ENCODE measurements at regions not wholly inside any gene's neighbourhood (a gene's known extent, or its start where the extent isn't known, plus 50 kb on each side); places are given as distances from the start of the nearest gene placed in this dataset.
"Not testable (repeated sequence)": the region's sequence is repeated elsewhere in the genome, so short reads cannot be mapped to it uniquely, and the experiment has no call there.

DNA sequence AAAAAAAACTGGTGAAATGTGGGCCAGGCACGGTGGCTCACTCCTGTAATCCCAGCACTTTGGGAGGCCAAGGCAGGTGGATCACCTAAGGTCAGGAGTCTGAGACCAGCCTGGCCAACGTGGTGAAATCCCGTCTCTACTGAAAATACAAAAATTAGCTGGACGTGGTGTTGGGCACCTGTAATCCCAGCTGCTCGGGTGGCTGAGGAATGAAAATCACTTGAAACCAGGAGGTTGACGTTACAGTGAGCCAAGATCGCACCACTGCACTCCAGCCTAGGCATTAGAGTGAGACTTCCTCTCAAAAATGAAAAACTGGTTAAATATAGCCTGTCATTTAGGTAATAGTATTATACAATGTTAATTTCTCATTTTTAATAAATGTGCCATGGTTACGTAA is 1692.0 kb downstream of the SPATA31A7 start:
- not testable (repeated sequence) for H3K36me3 Mint-ChIP-seq (ENCODE audit: low read depth); H3K36me3 ChIP-seq (ENCODE audit: insufficient read depth); H3K27ac ChIP-seq (ENCODE audit: low read depth); H3K79me2 ChIP-seq (replicated peaks; ENCODE audit: insufficient read depth); H3K4me3 ChIP-seq; H3K9me2 ChIP-seq (ENCODE audit: insufficient read depth); H3K27ac Mint-ChIP-seq; H3K4me2 ChIP-seq; H3K4me1 ChIP-seq (ENCODE audit: insufficient read depth); H2AFZ ChIP-seq; H3K9me3 Mint-ChIP-seq; H3K4me1 Mint-ChIP-seq; ATAC-seq; DNase-seq (ENCODE audit: low spot score); H4K20me1 ChIP-seq (replicated peaks; ENCODE audit: insufficient read depth); H3K4me3 Mint-ChIP-seq; H3F3A ChIP-seq (replicated peaks; ENCODE audit: low read depth)
- H3K27me3 Mint-ChIP-seq (ENCODE audit: insufficient read depth, low read depth, poor library complexity), result peaks cover 16% of the 10 kb centered on the region
- H3K27me3 ChIP-seq (ENCODE audit: insufficient read depth), result peaks cover 68% of the 10 kb centered on the region

DNA sequence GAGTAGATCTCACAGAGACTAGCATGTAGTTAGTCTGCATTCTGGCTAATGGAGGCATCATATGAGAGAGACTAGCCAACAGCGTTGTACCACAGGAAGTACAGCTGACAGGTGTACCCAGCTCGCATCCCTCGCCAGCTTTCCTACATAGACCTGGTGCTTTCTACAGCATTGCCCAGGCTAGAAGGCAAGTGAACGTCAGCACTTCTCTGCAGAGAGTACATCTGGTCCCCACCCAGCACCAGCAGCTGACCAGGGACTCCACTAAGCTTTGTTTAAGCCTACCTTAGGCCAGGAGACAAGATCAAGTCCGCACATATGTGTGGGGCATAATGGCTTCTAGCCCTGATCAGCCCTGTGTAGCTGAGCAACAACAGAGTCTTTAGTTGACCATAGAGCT is 1692.9 kb downstream of the SPATA31A7 start:
- not testable (repeated sequence) for H3K27ac Mint-ChIP-seq; H3K4me3 ChIP-seq; H3K4me3 Mint-ChIP-seq; H4K20me1 ChIP-seq (replicated peaks; ENCODE audit: insufficient read depth); H3K4me1 ChIP-seq (ENCODE audit: insufficient read depth); H3K36me3 Mint-ChIP-seq (ENCODE audit: low read depth); H3K36me3 ChIP-seq (ENCODE audit: insufficient read depth); H3K4me2 ChIP-seq; H3K9me2 ChIP-seq (ENCODE audit: insufficient read depth); H3K79me2 ChIP-seq (replicated peaks; ENCODE audit: insufficient read depth); H3K4me1 Mint-ChIP-seq; DNase-seq (ENCODE audit: low spot score); H2AFZ ChIP-seq; ATAC-seq; H3K9me3 Mint-ChIP-seq; H3K27ac ChIP-seq (ENCODE audit: low read depth); H3F3A ChIP-seq (replicated peaks; ENCODE audit: low read depth)
- peaks cover 16% of the 10 kb centered on the region for H3K27me3 Mint-ChIP-seq (ENCODE audit: insufficient read depth, low read depth, poor library complexity)
- peaks cover 59% of the 10 kb centered on the region for H3K27me3 ChIP-seq (ENCODE audit: insufficient read depth)

DNA sequence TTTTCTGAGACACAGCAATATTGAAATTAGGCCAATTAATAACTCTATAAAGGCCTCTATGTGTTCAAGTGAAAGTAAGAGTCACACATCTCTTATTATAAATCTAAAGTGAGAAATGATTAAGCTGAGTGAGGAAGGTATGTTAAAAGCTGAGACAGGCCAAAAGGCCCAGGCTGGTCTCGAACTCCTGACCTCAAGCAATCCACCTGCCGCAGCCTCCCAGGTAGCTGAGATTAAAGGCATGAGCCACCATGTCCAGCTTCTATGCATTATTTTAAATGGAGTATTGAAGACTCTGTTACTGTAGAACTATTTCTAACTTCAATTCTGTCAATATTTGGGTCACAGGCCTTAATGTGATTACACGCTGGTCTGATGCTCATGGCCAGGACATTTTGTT is 1706.9 kb downstream of the SPATA31A7 start:
- not testable (repeated sequence) for H2AFZ ChIP-seq; H3K4me2 ChIP-seq; H3K36me3 ChIP-seq (ENCODE audit: insufficient read depth); H4K20me1 ChIP-seq (replicated peaks; ENCODE audit: insufficient read depth); H3K4me1 ChIP-seq (ENCODE audit: insufficient read depth); H3F3A ChIP-seq (replicated peaks; ENCODE audit: low read depth); H3K27me3 Mint-ChIP-seq (ENCODE audit: insufficient read depth, low read depth, poor library complexity); H3K36me3 Mint-ChIP-seq (ENCODE audit: low read depth); H3K79me2 ChIP-seq (replicated peaks; ENCODE audit: insufficient read depth); H3K27me3 ChIP-seq (ENCODE audit: insufficient read depth); H3K4me1 Mint-ChIP-seq; H3K4me3 ChIP-seq; H3K9me2 ChIP-seq (ENCODE audit: insufficient read depth); DNase-seq (ENCODE audit: low spot score); H3K27ac ChIP-seq (ENCODE audit: low read depth); H3K4me3 Mint-ChIP-seq; H3K27ac Mint-ChIP-seq; H3K9me3 Mint-ChIP-seq; ATAC-seq

DNA sequence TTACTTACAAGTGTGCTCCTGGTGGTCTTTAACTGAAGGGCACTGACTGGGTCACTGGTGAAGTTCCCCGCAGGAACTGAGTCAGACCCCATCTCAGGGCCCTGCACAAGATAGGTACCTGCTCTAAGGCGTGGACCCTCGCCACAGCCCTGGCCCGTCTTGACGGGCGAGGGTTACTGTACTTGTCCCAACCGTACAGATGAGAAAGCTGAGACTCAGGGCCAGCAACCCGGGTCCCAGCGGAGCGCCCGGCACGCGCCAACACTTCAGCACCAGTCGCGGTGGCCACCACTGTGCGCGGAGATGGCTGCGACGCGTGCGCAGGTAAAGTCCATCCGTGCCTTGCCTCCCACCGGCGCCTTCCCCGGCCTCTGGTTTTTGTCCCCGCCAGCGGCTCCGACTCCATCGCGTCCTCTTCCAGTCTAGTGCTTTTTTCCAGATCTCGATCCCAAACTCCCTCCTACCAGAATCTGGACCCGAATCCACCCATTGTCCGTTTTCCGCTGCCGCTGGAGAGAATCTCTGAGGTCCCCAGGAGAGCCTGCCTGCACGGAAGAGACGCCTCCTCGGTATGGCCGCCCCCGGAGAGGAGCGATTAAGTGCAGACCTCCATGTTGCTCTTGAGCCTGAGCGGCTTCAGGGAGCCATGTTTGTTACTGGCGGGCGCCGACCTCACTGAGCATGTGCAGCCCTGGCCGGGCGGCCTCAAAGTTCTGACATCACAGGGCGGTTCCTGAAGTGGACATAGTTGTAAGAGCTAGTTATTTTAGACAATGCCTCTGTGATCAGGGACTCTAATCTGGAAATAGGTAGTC is 1707.8 kb downstream of the SPATA31A7 start:
- not testable (repeated sequence) for ATAC-seq; H2AFZ ChIP-seq; H3K4me1 ChIP-seq (ENCODE audit: insufficient read depth); H3K27me3 Mint-ChIP-seq (ENCODE audit: insufficient read depth, low read depth, poor library complexity); H3K4me1 Mint-ChIP-seq; H3K27ac ChIP-seq (ENCODE audit: low read depth); H3F3A ChIP-seq (replicated peaks; ENCODE audit: low read depth); H3K9me2 ChIP-seq (ENCODE audit: insufficient read depth); H4K20me1 ChIP-seq (replicated peaks; ENCODE audit: insufficient read depth); H3K9me3 Mint-ChIP-seq; H3K36me3 Mint-ChIP-seq (ENCODE audit: low read depth); H3K27me3 ChIP-seq (ENCODE audit: insufficient read depth); H3K79me2 ChIP-seq (replicated peaks; ENCODE audit: insufficient read depth); H3K27ac Mint-ChIP-seq; H3K36me3 ChIP-seq (ENCODE audit: insufficient read depth)
- Histone ChIP-seq H3K4me2 (peak overlapping the region; percentile 67; the same call in 1 of the 2 replicates), H3K4me3 (peak overlapping the region; percentile 55)
- peak; percentile 11 for DNase-seq (ENCODE audit: low spot score)
- peak overlapping the region; percentile 66 for H3K4me3 Mint-ChIP-seq

DNA sequence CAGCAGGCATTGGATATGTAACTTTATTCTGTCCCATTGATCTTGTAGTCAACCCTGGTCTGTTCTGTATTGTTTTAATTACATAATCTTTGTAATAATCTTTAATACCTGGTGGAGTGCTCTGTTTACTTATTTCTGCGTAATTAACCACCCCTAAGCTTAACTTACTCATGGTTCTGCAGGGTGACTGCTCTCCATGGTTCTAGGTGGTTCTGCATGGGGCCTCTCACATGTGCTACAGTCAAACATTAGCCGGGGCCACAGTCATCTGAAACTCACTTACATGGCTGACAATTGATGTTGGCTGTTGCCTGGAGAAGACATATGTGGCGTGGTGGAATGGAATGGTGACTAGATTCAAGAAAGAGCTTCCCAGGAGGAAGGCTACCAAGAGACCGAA is 1709.8 kb downstream of the SPATA31A7 start:
- not testable (repeated sequence) for H3K4me1 Mint-ChIP-seq; H3K36me3 ChIP-seq (ENCODE audit: insufficient read depth); H3K27ac Mint-ChIP-seq; H3K9me2 ChIP-seq (ENCODE audit: insufficient read depth); H3K4me3 Mint-ChIP-seq; H3K4me3 ChIP-seq; H3K4me2 ChIP-seq; H3K4me1 ChIP-seq (ENCODE audit: insufficient read depth); H3K27me3 ChIP-seq (ENCODE audit: insufficient read depth); H3F3A ChIP-seq (replicated peaks; ENCODE audit: low read depth); H2AFZ ChIP-seq; H4K20me1 ChIP-seq (replicated peaks; ENCODE audit: insufficient read depth); H3K27me3 Mint-ChIP-seq (ENCODE audit: insufficient read depth, low read depth, poor library complexity); H3K9me3 Mint-ChIP-seq; H3K27ac ChIP-seq (ENCODE audit: low read depth); H3K79me2 ChIP-seq (replicated peaks; ENCODE audit: insufficient read depth); DNase-seq (ENCODE audit: low spot score); H3K36me3 Mint-ChIP-seq (ENCODE audit: low read depth); ATAC-seq

DNA sequence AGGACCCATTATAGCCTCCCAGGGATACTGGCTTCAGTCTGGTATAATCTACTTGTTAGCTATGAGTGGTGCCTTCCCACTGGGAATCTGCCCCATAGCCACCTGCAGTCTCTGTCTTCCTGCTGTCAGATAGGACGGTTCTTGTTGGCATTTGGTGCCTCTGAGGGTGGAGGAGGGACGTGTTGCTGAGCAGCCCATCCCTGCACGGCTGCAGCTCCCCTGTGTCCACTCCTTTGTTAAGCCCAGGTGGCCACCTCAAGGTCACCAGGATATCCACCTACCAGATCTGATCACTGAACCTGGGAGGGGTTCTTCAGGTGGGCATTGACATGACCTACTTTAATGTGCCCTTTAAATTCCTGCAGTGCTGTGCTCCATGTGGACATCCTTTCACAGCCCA is 1714.2 kb downstream of the SPATA31A7 start:
- H3K36me3 Mint-ChIP-seq (ENCODE audit: low read depth); ATAC-seq; DNase-seq (ENCODE audit: low spot score); H3K4me1 Mint-ChIP-seq; H3K27ac ChIP-seq (ENCODE audit: low read depth); H3F3A ChIP-seq (replicated peaks; ENCODE audit: low read depth); H3K4me2 ChIP-seq; H3K9me2 ChIP-seq (ENCODE audit: insufficient read depth); H3K27me3 ChIP-seq (ENCODE audit: insufficient read depth); H3K4me3 ChIP-seq; H3K27ac Mint-ChIP-seq; H2AFZ ChIP-seq; H3K79me2 ChIP-seq (replicated peaks; ENCODE audit: insufficient read depth); H3K9me3 Mint-ChIP-seq; H3K4me1 ChIP-seq (ENCODE audit: insufficient read depth); H3K27me3 Mint-ChIP-seq (ENCODE audit: insufficient read depth, low read depth, poor library complexity); H4K20me1 ChIP-seq (replicated peaks; ENCODE audit: insufficient read depth); H3K4me3 Mint-ChIP-seq; H3K36me3 ChIP-seq (ENCODE audit: insufficient read depth): not testable (repeated sequence)

DNA sequence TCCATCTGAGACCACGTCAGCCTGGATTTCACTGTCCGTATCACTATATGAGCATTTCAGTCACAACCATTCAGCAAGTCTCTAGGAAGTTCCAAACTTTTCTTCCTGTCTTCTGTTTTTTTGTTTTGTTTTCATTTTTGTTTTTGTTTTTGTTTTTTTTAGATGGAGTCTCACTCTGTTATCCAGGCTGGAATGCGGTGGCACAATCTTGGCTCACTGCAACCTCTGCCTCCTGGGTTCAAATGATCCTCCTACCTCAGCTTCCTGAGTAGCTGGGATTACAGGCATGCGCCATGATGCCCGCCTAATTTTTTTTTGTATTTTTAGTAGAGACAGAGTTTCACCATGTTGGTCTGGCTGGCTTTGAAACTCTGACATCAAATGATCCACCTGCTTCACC is 1715.9 kb downstream of the SPATA31A7 start:
- H3K4me3 Mint-ChIP-seq; H3K9me2 ChIP-seq (ENCODE audit: insufficient read depth); H3K4me2 ChIP-seq; H3K27ac Mint-ChIP-seq; H3F3A ChIP-seq (replicated peaks; ENCODE audit: low read depth); H4K20me1 ChIP-seq (replicated peaks; ENCODE audit: insufficient read depth); H3K36me3 Mint-ChIP-seq (ENCODE audit: low read depth); H3K4me1 ChIP-seq (ENCODE audit: insufficient read depth); H3K4me3 ChIP-seq; H3K27me3 ChIP-seq (ENCODE audit: insufficient read depth); H3K27me3 Mint-ChIP-seq (ENCODE audit: insufficient read depth, low read depth, poor library complexity); H3K27ac ChIP-seq (ENCODE audit: low read depth); DNase-seq (ENCODE audit: low spot score); H3K79me2 ChIP-seq (replicated peaks; ENCODE audit: insufficient read depth); H2AFZ ChIP-seq; H3K9me3 Mint-ChIP-seq; ATAC-seq; H3K36me3 ChIP-seq (ENCODE audit: insufficient read depth); H3K4me1 Mint-ChIP-seq: not testable (repeated sequence)
